H9 (cell line): ENCODE measurements at regions not wholly inside any gene's neighbourhood (a gene's known extent, or its start where the extent isn't known, plus 50 kb on each side); places are given as distances from the start of the nearest gene placed in this dataset.

Experiments
- DNase-seq: peaks from one replicate; pipeline ENCODE4 v3.0.0-alpha.2; 2017
- H2AFZ ChIP-seq: one replicate; pipeline ENCODE4 v1.6.1; 2013; ENCODE audit warnings: mild to moderate bottlenecking, low read length, control low read depth, moderate library complexity
- H2AK5ac ChIP-seq: 2 replicates; pipeline ENCODE4 v1.6.1; 2013; ENCODE audit warnings: low read length, control low read depth, mixed read lengths; ENCODE audit not compliant: insufficient read length
- H2BK120ac ChIP-seq: one replicate; pipeline ENCODE4 v1.6.1; 2013; ENCODE audit warnings: low read depth, mild to moderate bottlenecking, low read length, control low read depth, inconsistent platforms; ENCODE audit not compliant: poor library complexity, severe bottlenecking
- H2BK12ac ChIP-seq: 2 replicates; pipeline ENCODE4 v1.6.1; 2013; ENCODE audit warnings: low read length, control low read depth, mixed read lengths, low read depth; ENCODE audit not compliant: insufficient read length
- H2BK15ac ChIP-seq: 2 replicates; pipeline ENCODE4 v1.6.1; 2013; ENCODE audit warnings: low read depth, low read length, control low read depth
- H2BK20ac ChIP-seq: one replicate; pipeline ENCODE4 v1.6.1; 2013; ENCODE audit warnings: low read depth, mild to moderate bottlenecking, low read length, control low read depth, inconsistent platforms; ENCODE audit not compliant: poor library complexity, severe bottlenecking
- H2BK5ac ChIP-seq: 2 replicates; pipeline ENCODE4 v1.6.1; 2013; ENCODE audit warnings: low read length, control low read depth, mixed read lengths; ENCODE audit not compliant: insufficient read length
- H3K14ac ChIP-seq: 2 replicates; pipeline ENCODE4 v1.6.1; 2013; ENCODE audit warnings: low read length, control low read depth; ENCODE audit not compliant: insufficient read depth
- H3K18ac ChIP-seq: 2 replicates; pipeline ENCODE4 v1.6.1; 2013; ENCODE audit warnings: low read depth, mild to moderate bottlenecking, mixed read lengths, low read length, control low read depth; ENCODE audit not compliant: insufficient read length
- H3K23ac ChIP-seq: 2 replicates; pipeline ENCODE4 v1.6.1; 2013; ENCODE audit warnings: low read length, control low read depth, mixed read lengths, low read depth; ENCODE audit not compliant: insufficient read length
- H3K23me2 ChIP-seq: 2 replicates; pipeline ENCODE4 v1.6.1; 2013; ENCODE audit warnings: low read depth, mild to moderate bottlenecking, mixed read lengths, low read length, control low read depth; ENCODE audit not compliant: insufficient read length, poor library complexity, severe bottlenecking
- H3K27ac ChIP-seq: 2 replicates; pipeline ENCODE4 v1.5.1; 2013; ENCODE audit warnings: low read length, control low read depth, mixed read lengths, low read depth; ENCODE audit not compliant: insufficient read length
- H3K27me3 ChIP-seq: 2 replicates; pipeline ENCODE4 v1.6.1; 2013; ENCODE audit warnings: low read length, control low read depth, inconsistent platforms; ENCODE audit not compliant: insufficient read depth
- H3K4ac ChIP-seq: 2 replicates; pipeline ENCODE4 v1.6.1; 2013; ENCODE audit warnings: low read depth, mild to moderate bottlenecking, control low read depth, inconsistent platforms, low read length, moderate library complexity
- H3K4me1 ChIP-seq: 2 replicates; pipeline ENCODE4 v1.6.1; 2013; ENCODE audit warnings: low read length, control low read depth, inconsistent platforms; ENCODE audit not compliant: insufficient read depth
- H3K4me2 ChIP-seq: 2 replicates; pipeline ENCODE4 v1.6.1; 2013; ENCODE audit warnings: low read length, control low read depth, mixed read lengths; ENCODE audit not compliant: insufficient read length, insufficient read depth
- H3K56ac ChIP-seq: 2 replicates; pipeline ENCODE4 v1.6.1; 2013; ENCODE audit warnings: low read depth, mild to moderate bottlenecking, mixed read lengths, low read length, control low read depth; ENCODE audit not compliant: insufficient read length
- H3K79me1 ChIP-seq: 2 replicates; pipeline ENCODE4 v1.6.1; 2013; ENCODE audit warnings: low read depth, mild to moderate bottlenecking, moderate library complexity, low read length, control low read depth, inconsistent platforms; ENCODE audit not compliant: insufficient read depth, poor library complexity, severe bottlenecking
- H3K79me2 ChIP-seq: 2 replicates; pipeline ENCODE4 v1.6.1; 2013; ENCODE audit warnings: low read length, control low read depth, inconsistent platforms; ENCODE audit not compliant: insufficient read depth
- H3K9ac ChIP-seq: 2 replicates; pipeline ENCODE4 v1.6.1; 2013; ENCODE audit warnings: low read length, control low read depth, mixed read lengths; ENCODE audit not compliant: insufficient read length; ENCODE audit errors: extremely low read depth
- H3K9me3 ChIP-seq: one replicate; pipeline ENCODE4 v1.6.1; 2013; ENCODE audit warnings: low read depth, low read length, inconsistent platforms; ENCODE audit not compliant: control insufficient read depth
- H3T11ph ChIP-seq: one replicate; pipeline ENCODE4 v1.6.1; 2013; ENCODE audit warnings: mild to moderate bottlenecking, low read length, control low read depth, inconsistent platforms
- H4K20me1 ChIP-seq: one replicate; pipeline ENCODE4 v1.6.1; 2013; ENCODE audit not compliant: control insufficient read depth, insufficient read length, insufficient read depth
- H4K5ac ChIP-seq: 2 replicates; pipeline ENCODE4 v1.6.1; 2013; ENCODE audit warnings: low read depth, mild to moderate bottlenecking, mixed read lengths, low read length, control low read depth; ENCODE audit not compliant: insufficient read length
- H4K8ac ChIP-seq: replicated peaks from 2 replicates; pipeline ENCODE4 v1.6.1; 2013; ENCODE audit warnings: low read length, control low read depth, mixed read lengths, low read depth; ENCODE audit not compliant: insufficient read length
- H4K91ac ChIP-seq: 2 replicates; pipeline ENCODE4 v1.6.1; 2013; ENCODE audit warnings: low read depth, mild to moderate bottlenecking, moderate library complexity, mixed read lengths, low read length, control low read depth; ENCODE audit not compliant: insufficient read length
- H3K27ac Mint-ChIP-seq, 3 experiments: 2 replicates in 2 of 3; 3 replicates in 1 of 3; pipeline ENCODE4 v1.8.0; 2020 to 2021; ENCODE audit warnings: mixed read lengths in 3 of 3, mild to moderate bottlenecking in 1 of 3, moderate library complexity in 1 of 3
- H3K27me3 Mint-ChIP-seq: 2 replicates; pipeline ENCODE4 v1.8.0; 2021; ENCODE audit warnings: low read depth, mild to moderate bottlenecking, moderate library complexity, mixed read lengths
- H3K36me3 Mint-ChIP-seq, 3 experiments: 2 replicates in 2 of 3; 3 replicates in 1 of 3; pipeline ENCODE4 v1.8.0; 2020 to 2021; ENCODE audit warnings: low read depth in 3 of 3, mixed read lengths in 3 of 3; ENCODE audit not compliant: insufficient read depth in 1 of 3
- H3K4me1 Mint-ChIP-seq, 2 experiments: 2 replicates each; pipeline ENCODE4 v1.8.0; 2020; ENCODE audit warnings: mixed read lengths in 2 of 2
- H3K4me3 Mint-ChIP-seq, 2 experiments: 2 replicates in 1 of 2; 3 replicates in 1 of 2; pipeline ENCODE4 v1.8.0; 2020 to 2021; ENCODE audit warnings: mild to moderate bottlenecking in 2 of 2, mixed read lengths in 2 of 2, moderate library complexity in 1 of 2
- H3K9me3 Mint-ChIP-seq, 2 experiments: 2 replicates in 1 of 2; 3 replicates in 1 of 2; pipeline ENCODE4 v1.8.0; 2020; ENCODE audit warnings: mild to moderate bottlenecking in 2 of 2, mixed read lengths in 2 of 2, moderate library complexity in 1 of 2
- CTCF ChIP-seq: fragments of 200-600 bp; sonication (generic); conservative IDR thresholded peaks from 3 replicates; pipeline ENCODE4 v1.8.0; 2021; ENCODE audit warnings: antibody characterized with exemption, mild to moderate bottlenecking
- WGBS: extraction: QIAGEN DNeasy Blood & Tissue Kit; methylation state at CpG from one replicate; pipeline ENCODE4 v1.1.7; 2013; ENCODE audit warnings: missing lambda C conversion rate, low lambda C conversion rate, mixed read lengths; ENCODE audit not compliant: insufficient read length; ENCODE audit errors: extremely low coverage; 5-methylcytosine and 5-hydroxymethylcytosine counted together

GRCh38 chr2:128385365-128385764 lies 66.7 kb upstream of the HS6ST1 start:
- H2BK20ac ChIP-seq, result no peak overlapping the region
- Mint-ChIP-seq H3K4me1 (peaks cover 29 to 32% of the 10 kb centered on the region in 2 experiments), H3K27ac (peak overlapping the region in 1 of 3 experiments; percentile 44; a peak in 1 of 7 replicates), H3K4me3 (no peak overlapping the region), H3K27me3 (no peaks in the 10 kb centered on the region; the same call in 1 of the 2 replicates), H3K36me3 (no peaks in the 10 kb centered on the region), H3K9me3 (no peaks in the 10 kb centered on the region)
- no peak overlapping the region for H2AK5ac ChIP-seq
- H3K14ac ChIP-seq, result no peak overlapping the region
- no peaks in the 10 kb centered on the region for H3K79me2 ChIP-seq
- no peak overlapping the region for H2BK120ac ChIP-seq
- no peak overlapping the region for H4K91ac ChIP-seq
- H3K18ac ChIP-seq, result no peak overlapping the region
- TF ChIP-seq CTCF, result no peak
- no peak overlapping the region for H3K4me2 ChIP-seq
- no peaks in the 10 kb centered on the region; the same call in 1 of the 2 replicates for H3K4me1 ChIP-seq
- H3K4ac ChIP-seq, result no peak overlapping the region
- no peak overlapping the region for H3K9ac ChIP-seq
- H3K27me3 ChIP-seq, result no peaks in the 10 kb centered on the region
- H3T11ph ChIP-seq, result no peak overlapping the region
- no peak overlapping the region for H3K27ac ChIP-seq
- no peaks in the 10 kb centered on the region for H3K9me3 ChIP-seq
- peaks cover 4% of the 10 kb centered on the region for H4K20me1 ChIP-seq
- H3K79me1 ChIP-seq, result no peaks in the 10 kb centered on the region
- H2BK5ac ChIP-seq, result no peak overlapping the region
- peak; percentile 5 for DNase-seq
- H3K23ac ChIP-seq, result no peak overlapping the region
- no CpG with 5 or more reads among the region's 7 CpGs for WGBS
- H2AFZ ChIP-seq, result no peak overlapping the region
- no peak overlapping the region for H2BK12ac ChIP-seq
- no peak overlapping the region for H4K5ac ChIP-seq
- H3K56ac ChIP-seq, result no peak overlapping the region
- no peaks in the 10 kb centered on the region for H3K23me2 ChIP-seq
- no peak overlapping the region for H2BK15ac ChIP-seq
- H4K8ac ChIP-seq, result no peak overlapping the region
